ENCODE measurements at regions not wholly inside any gene's neighbourhood (a gene's known extent, or its start where the extent isn't known, plus 50 kb on each side); places are given as distances from the start of the nearest gene placed in this dataset.

GRCh38 chr1:170310014-170310405 is 164.3 kb downstream of the NTMT2 start:
- no peaks in the 10 kb centered on the region for H3K9me3 ChIP-seq (ENCODE audit: insufficient read depth, low read length)
- no peaks in the 10 kb centered on the region for H3K79me2 ChIP-seq (ENCODE audit: low read length)
- H3K36me3 ChIP-seq (replicated peaks; ENCODE audit: low read depth, low read length): no peaks in the 10 kb centered on the region
- no peak overlapping the region for H3K9ac ChIP-seq (ENCODE audit: low read length)
- H3K4me2 ChIP-seq (ENCODE audit: low read length): no peak overlapping the region
- no peak overlapping the region for H2AFZ ChIP-seq (ENCODE audit: low read depth, low read length)
- TF ChIP-seq EZH2phosphoT487 (IDR thresholded peaks at IDR 0.05; ENCODE audit: low read depth) (no peak), CTCF (IDR thresholded peaks at IDR 0.05; ENCODE audit: low read depth, low read length) (no peak)
- H3K4me3 ChIP-seq (ENCODE audit: low read length): no peak overlapping the region
- peaks cover 7% of the 10 kb centered on the region; the same call in 1 of the 2 replicates for H3K4me1 ChIP-seq (ENCODE audit: low read length)
- no peaks in the 10 kb centered on the region for H3K27me3 ChIP-seq (ENCODE audit: low read depth, low read length)
- no peak overlapping the region for H3K27ac ChIP-seq (ENCODE audit: low read length)
- no peaks in the 10 kb centered on the region for H4K20me1 ChIP-seq (ENCODE audit: insufficient read depth, low read length)

- Histone ChIP-seq H3K9me3 (ENCODE audit: insufficient read depth, low read length) (no peaks in the 10 kb centered on the region), H4K20me1 (ENCODE audit: insufficient read depth, low read length) (no peaks in the 10 kb centered on the region), H3K79me2 (ENCODE audit: low read length) (no peaks in the 10 kb centered on the region), H3K4me3 (ENCODE audit: low read length) (no peak overlapping the region), H3K9ac (ENCODE audit: low read length) (no peak overlapping the region), H3K36me3 (replicated peaks; ENCODE audit: low read depth, low read length) (no peaks in the 10 kb centered on the region), H3K4me2 (ENCODE audit: low read length) (no peak overlapping the region), H3K4me1 (ENCODE audit: low read length) (peaks cover 3% of the 10 kb centered on the region; the same call in 1 of the 2 replicates), H2AFZ (ENCODE audit: low read depth, low read length) (no peak overlapping the region), H3K27ac (ENCODE audit: low read length) (no peak overlapping the region), H3K27me3 (ENCODE audit: low read depth, low read length) (no peaks in the 10 kb centered on the region)
- TF ChIP-seq CTCF (IDR thresholded peaks at IDR 0.05; ENCODE audit: low read depth, low read length) (no peak), EZH2phosphoT487 (IDR thresholded peaks at IDR 0.05; ENCODE audit: low read depth) (no peak)
These were observed 165.2 kb downstream of the NTMT2 start for GRCh38 chr1:170310951-170311350.

GRCh38 chr1:170313306-170313705 is 167.5 kb downstream of the NTMT2 start:
- no peak overlapping the region for H2AFZ ChIP-seq (ENCODE audit: low read depth, low read length)
- TF ChIP-seq CTCF (IDR thresholded peaks at IDR 0.05; ENCODE audit: low read depth, low read length) (no peak), EZH2phosphoT487 (IDR thresholded peaks at IDR 0.05; ENCODE audit: low read depth) (no peak)
- H3K36me3 ChIP-seq (replicated peaks; ENCODE audit: low read depth, low read length): no peaks in the 10 kb centered on the region
- no peak overlapping the region for H3K27ac ChIP-seq (ENCODE audit: low read length)
- H4K20me1 ChIP-seq (ENCODE audit: insufficient read depth, low read length): no peaks in the 10 kb centered on the region
- no peaks in the 10 kb centered on the region for H3K4me1 ChIP-seq (ENCODE audit: low read length)
- H3K9me3 ChIP-seq (ENCODE audit: insufficient read depth, low read length): no peaks in the 10 kb centered on the region
- no peak overlapping the region for H3K4me3 ChIP-seq (ENCODE audit: low read length)
- no peaks in the 10 kb centered on the region for H3K27me3 ChIP-seq (ENCODE audit: low read depth, low read length)
- no peak overlapping the region for H3K9ac ChIP-seq (ENCODE audit: low read length)
- H3K79me2 ChIP-seq (ENCODE audit: low read length): no peaks in the 10 kb centered on the region
- no peak overlapping the region for H3K4me2 ChIP-seq (ENCODE audit: low read length)

- Histone ChIP-seq H3K27me3 (ENCODE audit: low read depth, low read length) (no peaks in the 10 kb centered on the region), H3K27ac (ENCODE audit: low read length) (no peak overlapping the region), H2AFZ (ENCODE audit: low read depth, low read length) (no peak overlapping the region), H4K20me1 (ENCODE audit: insufficient read depth, low read length) (no peaks in the 10 kb centered on the region), H3K79me2 (ENCODE audit: low read length) (no peaks in the 10 kb centered on the region), H3K9me3 (ENCODE audit: insufficient read depth, low read length) (no peaks in the 10 kb centered on the region), H3K4me3 (ENCODE audit: low read length) (no peak overlapping the region), H3K4me1 (ENCODE audit: low read length) (no peaks in the 10 kb centered on the region), H3K4me2 (ENCODE audit: low read length) (no peak overlapping the region), H3K9ac (ENCODE audit: low read length) (no peak overlapping the region), H3K36me3 (replicated peaks; ENCODE audit: low read depth, low read length) (no peaks in the 10 kb centered on the region)
- no peak for TF ChIP-seq EZH2phosphoT487 (IDR thresholded peaks at IDR 0.05; ENCODE audit: low read depth)
- TF ChIP-seq CTCF (IDR thresholded peaks at IDR 0.05; ENCODE audit: low read depth, low read length): no peak
These were observed 170.5 kb downstream of the NTMT2 start for GRCh38 chr1:170316270-170316669.

Data from OCI-LY3 (cell line).